GM18507 (cell line): ENCODE measurements at regions not wholly inside any gene's neighbourhood (a gene's known extent, or its start where the extent isn't known, plus 50 kb on each side); places are given as distances from the start of the nearest gene placed in this dataset.

Experiments used
- DNase-seq: peaks from one replicate; pipeline ENCODE4 v3.0.0; 2011; ENCODE audit warnings: low read depth; ENCODE audit not compliant: insufficient read length; ENCODE audit errors: extremely low spot score
- FAIRE-seq: peaks from 2 replicates; lab custom pipeline; 2011; peaks lifted over from hg19 to GRCh38; lab: Jason Lieb, UNC

GRCh38 chr17:13409455-13409854 is 192.3 kb downstream of the HS3ST3A1 start:
- DNase-seq: no peak
- FAIRE-seq: no peak

DNA sequence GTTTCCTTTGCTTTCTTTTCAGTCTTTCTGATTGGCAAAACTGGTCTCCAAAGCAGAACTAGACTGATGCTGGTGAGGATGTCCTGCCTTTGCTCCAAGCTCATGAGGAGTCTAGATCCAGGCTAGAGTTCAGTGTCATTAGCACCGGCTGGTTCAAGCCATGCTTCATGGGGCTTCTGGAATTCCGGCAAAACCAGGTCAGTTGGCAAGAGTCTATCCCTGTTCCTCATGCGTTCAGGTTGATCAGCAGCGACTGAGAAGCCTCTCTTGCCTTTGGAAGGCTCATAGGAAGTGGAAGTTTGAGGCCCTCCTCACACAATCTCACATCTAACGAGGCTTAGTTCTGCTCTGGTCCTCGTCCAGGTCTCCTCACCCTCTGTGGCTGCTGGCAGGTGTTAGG is 194.3 kb downstream of the HS3ST3A1 start:
- DNase-seq (no peak), FAIRE-seq (no peak)

DNA sequence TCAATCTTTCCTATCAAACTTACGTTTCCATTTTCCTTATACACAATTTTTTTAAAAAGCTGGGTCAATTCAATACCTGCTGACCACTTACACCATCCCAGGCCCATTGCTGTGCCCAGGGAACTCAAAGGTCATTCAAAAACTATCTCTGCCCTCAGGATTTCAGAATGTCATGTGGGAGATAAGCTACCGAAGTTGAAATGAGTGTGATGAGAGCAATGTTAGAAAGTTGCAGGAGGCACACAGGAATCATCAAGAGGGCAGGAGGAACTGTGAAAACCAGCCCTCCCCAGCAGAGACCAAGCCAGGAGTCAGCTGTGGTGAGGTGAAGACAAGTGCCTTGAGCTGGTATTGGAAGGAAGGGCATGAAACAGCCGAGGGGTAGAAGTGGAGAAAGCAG is 195.9 kb downstream of the HS3ST3A1 start:
- no peak for FAIRE-seq

GRCh38 chr17:13405080-13405479 is 196.6 kb downstream of the HS3ST3A1 start:
- no peak for FAIRE-seq
- DNase-seq: no peak

More for the DNA sequence above, 195.9 kb downstream of the HS3ST3A1 start:
- DNase-seq: no peak

DNA sequence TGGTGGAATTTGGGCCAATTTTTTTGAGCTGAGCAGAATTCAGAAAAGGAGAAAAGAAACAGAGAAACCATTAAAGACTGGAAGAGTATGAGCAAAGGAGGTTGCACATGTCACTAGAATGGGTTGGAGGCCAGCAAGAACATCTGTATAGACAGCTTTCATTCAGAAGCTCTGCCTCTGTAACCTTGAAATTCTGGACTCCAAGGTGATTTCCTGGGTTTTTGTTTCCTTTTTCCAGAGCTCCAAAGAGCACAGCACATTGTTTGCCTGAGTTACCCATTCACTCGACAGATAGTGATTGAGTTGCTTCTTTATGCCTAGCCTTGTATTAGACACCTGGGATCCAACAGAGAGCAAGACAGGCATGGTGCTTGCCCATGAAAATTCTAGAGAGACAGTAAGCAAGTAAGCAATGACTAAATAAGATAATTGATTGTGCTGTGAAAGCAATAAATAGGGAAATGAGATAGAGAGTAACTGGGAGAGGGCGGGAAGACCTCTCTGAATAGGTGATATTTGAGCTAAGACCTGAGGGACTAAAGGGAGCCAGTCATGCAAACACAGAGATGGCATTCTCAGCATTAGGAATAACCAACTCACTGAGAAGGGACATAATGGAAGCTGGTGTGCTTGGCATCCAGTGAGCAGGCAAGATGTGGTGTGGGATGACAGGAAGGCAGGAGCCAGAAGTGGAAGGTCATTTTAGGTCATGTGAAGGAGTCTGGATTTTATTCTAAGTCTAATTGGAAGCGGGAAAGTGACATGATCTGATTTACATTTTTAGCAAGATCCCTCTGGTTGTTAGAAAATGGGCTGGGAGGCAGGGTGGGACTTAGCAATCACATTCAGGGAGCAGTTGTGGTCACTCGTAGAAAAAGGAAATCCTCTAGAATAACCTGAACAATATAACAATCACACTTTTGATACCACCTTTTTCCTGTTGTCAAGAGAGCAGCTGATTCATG is 197.5 kb downstream of the HS3ST3A1 start:
- FAIRE-seq: no peak

DNA sequence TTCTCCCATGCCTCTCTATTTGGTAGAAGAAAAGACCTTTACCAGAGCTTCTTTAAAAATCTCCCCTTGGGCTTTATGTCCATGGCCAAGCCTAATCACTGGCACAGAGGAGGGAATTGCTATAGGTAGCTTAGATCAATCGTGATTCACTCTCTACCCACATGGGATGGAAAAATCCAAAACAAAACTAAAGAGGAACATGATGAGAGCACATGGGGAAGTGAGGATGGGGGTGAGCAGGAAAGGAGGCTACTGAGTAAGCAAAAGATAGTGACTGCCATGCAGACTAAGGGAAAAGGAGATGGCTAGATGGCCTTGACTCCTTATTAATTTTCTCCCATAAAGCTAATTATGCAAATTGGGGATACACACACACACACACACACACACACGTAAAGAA is 201.2 kb downstream of the HS3ST3A1 start:
- no peak for FAIRE-seq
- DNase-seq: no peak

More for the DNA sequence above, 197.5 kb downstream of the HS3ST3A1 start:
- DNase-seq: no peak

DNA sequence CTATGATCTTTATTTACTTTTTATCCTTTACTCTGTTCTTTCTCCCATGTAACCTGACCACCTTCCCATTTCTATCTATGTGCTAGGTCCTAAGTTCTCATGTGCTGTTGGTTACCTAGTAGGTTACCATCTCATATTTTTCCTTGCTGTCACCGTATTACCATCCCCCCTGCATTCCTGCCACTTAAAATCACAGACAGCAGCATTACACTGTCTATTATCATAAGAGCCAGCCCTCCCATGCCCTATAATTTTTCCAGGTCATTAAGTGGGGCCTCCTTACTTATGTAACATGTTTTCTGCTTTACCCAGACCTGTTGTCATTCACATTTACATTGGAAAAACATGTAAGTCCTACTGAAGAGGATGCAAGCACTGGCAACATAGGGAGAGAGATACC is 202.9 kb downstream of the HS3ST3A1 start:
- no peak for FAIRE-seq
- no peak for DNase-seq

DNA sequence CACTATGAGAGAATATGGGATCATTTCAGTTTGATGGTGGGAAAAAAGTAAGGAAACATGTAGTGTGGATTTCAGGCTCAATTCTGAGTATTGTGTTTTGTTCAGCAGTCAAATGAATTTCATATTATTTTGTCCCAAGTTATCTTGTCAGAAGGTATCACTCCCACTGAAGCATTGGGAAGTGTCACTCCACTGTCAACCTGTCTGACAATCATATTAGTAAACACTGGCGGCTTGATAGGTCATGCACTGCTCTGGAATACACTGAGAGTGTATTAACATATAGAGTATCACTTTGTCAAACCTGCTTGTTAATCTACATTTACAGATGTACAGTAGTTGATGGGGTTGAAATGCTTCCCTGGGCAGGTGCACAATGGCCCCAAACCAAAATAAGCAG is 203.6 kb downstream of the HS3ST3A1 start:
- no peak for FAIRE-seq

GRCh38 chr17:13395862-13396261 is 205.9 kb downstream of the HS3ST3A1 start:
- FAIRE-seq: no peak
- DNase-seq: no peak

More for the DNA sequence above, 203.6 kb downstream of the HS3ST3A1 start:
- DNase-seq: no peak

- DNase-seq (no peak), FAIRE-seq (no peak)
These were observed 206.4 kb downstream of the HS3ST3A1 start for GRCh38 chr17:13395346-13395745.

- no peak for FAIRE-seq
- no peak for DNase-seq
These were observed 207.7 kb downstream of the HS3ST3A1 start for GRCh38 chr17:13393841-13394710.

- no peak for FAIRE-seq
- DNase-seq: no peak
These were observed 213.8 kb downstream of the HS3ST3A1 start for GRCh38 chr17:13387952-13388351.

DNA sequence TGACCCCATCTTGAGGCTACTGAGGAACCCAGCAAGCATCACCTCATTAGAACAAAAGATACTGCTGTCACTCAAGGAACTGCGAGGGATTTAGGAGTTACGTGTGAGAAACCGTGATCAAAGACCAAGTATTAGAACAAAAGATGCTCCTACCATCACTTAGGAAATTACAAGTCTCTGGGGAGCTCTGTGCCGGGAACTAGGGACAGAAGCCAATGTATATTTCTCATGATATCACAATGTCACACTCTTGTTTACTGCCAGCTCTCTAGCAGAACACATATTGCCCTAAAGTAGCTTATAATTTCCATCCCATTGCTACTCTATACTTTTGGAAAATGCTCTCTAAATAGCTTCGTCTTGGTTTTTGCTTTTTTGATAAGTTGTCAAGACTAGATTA is 214.5 kb downstream of the HS3ST3A1 start:
- DNase-seq: no peak
- no peak for FAIRE-seq

DNA sequence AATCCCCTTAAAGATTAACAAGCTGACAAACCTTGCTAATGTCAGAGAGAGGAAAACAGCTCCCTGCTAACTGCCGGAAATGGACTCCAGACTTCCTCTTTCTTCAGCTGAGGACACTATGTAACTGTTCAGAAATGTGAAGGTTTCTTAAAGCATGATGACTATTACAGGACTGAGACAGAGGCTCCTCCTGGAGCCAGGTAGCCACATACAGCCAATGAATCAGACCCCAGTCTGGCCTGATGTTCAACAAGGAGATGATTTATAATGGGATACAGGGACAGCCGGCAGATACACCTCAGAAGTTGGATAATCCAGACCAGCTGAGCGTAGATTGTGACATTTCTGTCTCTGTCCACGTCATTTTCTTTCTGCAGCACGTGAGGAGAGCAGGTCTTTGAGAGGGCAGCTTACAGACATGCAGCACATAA is 216.2 kb downstream of the HS3ST3A1 start:
- FAIRE-seq (no peak), DNase-seq (no peak)

- DNase-seq (no peak), FAIRE-seq (no peak)
These were observed 217.1 kb downstream of the HS3ST3A1 start for GRCh38 chr17:13384626-13385025.

- DNase-seq: no peak
- FAIRE-seq: no peak
These were observed 223.4 kb downstream of the HS3ST3A1 start for GRCh38 chr17:13378361-13378760.

- no peak for FAIRE-seq
- DNase-seq: no peak
These were observed 227.3 kb downstream of the HS3ST3A1 start for GRCh38 chr17:13374203-13375143.

DNA sequence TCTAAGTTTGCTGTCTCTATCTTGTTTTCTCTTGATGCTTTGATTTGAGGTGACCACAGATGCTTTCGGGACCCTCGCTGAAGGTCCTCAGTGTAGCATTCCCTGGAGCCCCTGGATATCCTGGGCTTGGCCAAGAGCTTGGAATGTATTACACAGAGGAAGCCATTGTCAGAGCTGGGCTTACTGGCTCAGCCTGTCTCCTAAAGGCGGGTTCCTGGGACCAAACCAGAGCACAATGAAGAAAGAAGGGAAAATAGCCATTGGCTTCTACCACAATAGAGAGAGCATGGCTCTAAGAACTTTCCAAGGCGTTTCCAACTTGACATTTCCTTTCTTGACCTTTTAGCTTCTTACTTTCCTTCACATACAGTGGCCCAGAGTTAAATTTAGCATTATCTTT is 229.3 kb downstream of the HS3ST3A1 start:
- no peak for DNase-seq
- FAIRE-seq: no peak

DNA sequence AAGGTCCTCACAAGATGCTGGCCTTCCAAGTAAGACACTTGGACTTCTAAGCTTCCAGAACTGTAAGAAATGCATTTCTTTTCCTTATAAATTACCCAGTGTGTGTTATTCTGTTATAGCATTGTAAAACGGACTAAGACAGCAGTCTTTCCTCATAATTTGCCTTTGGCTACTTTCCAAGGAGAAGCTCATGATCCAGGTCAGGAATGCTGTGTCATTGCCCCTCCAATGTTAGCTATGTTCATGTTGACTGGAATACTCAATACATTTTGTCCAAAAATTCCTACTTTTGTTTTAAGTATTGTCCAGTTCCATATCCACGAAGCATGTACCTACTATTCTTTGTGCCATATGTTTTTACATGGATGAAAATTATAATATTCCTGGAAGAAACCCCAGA is 234.6 kb downstream of the HS3ST3A1 start:
- FAIRE-seq: no peak

More for the DNA sequence above, 234.6 kb downstream of the HS3ST3A1 start:
- no peak for DNase-seq
